Nephron (organoid): ENCODE measurements at regions not wholly inside any gene's neighbourhood (a gene's known extent, or its start where the extent isn't known, plus 50 kb on each side); places are given as distances from the start of the nearest gene placed in this dataset.

Source experiments
- H3K27ac Mint-ChIP-seq, 3 experiments: 2 replicates each; pipeline ENCODE4 v1.8.0; 2020; ENCODE audit warnings: mixed read lengths in 3 of 3, mild to moderate bottlenecking in 2 of 3, moderate library complexity in 1 of 3
- H3K27me3 Mint-ChIP-seq: 2 replicates; pipeline ENCODE4 v1.8.0; 2021; ENCODE audit warnings: low read depth, mild to moderate bottlenecking, moderate library complexity, mixed read lengths
- H3K36me3 Mint-ChIP-seq: 2 replicates; pipeline ENCODE4 v1.8.0; 2020; ENCODE audit warnings: low read depth, mixed read lengths
- H3K4me1 Mint-ChIP-seq: 2 replicates; pipeline ENCODE4 v1.8.0; 2020; ENCODE audit warnings: mixed read lengths
- H3K4me3 Mint-ChIP-seq, 3 experiments: 2 replicates each; pipeline ENCODE4 v1.8.0; 2020; ENCODE audit warnings: mild to moderate bottlenecking in 3 of 3, mixed read lengths in 3 of 3, moderate library complexity in 2 of 3
- H3K9me3 Mint-ChIP-seq: 2 replicates; pipeline ENCODE4 v1.8.0; 2020; ENCODE audit warnings: mixed read lengths
- CTCF ChIP-seq, 3 experiments: fragments of 200-600 bp; sonication (generic); IDR thresholded peaks; one replicate each; pipeline ENCODE4 v1.5.0; 2021; ENCODE audit warnings: antibody characterized with exemption in 3 of 3; ENCODE audit not compliant: unreplicated experiment in 3 of 3

- H3K27ac Mint-ChIP-seq = no peak overlapping the region
- no peaks in the 10 kb centered on the region for H3K36me3 Mint-ChIP-seq
- TF ChIP-seq CTCF (IDR thresholded peaks at IDR 0.05; ENCODE audit: unreplicated experiment in 3 of 3) = no peak
- peaks cover 17% of the 10 kb centered on the region for H3K27me3 Mint-ChIP-seq
- H3K9me3 Mint-ChIP-seq = peaks cover 35% of the 10 kb centered on the region
- H3K4me1 Mint-ChIP-seq = no peaks in the 10 kb centered on the region
- H3K4me3 Mint-ChIP-seq = no peak overlapping the region
These were observed 133.1 kb downstream of the CDH26 start for GRCh38 chr20:60091305-60091704.

GRCh38 chr20:60091861-60092260 lies 133.6 kb downstream of the CDH26 start:
- Mint-ChIP-seq H3K4me3 (no peak overlapping the region), H3K36me3 (no peaks in the 10 kb centered on the region), H3K27ac (no peak overlapping the region), H3K4me1 (no peaks in the 10 kb centered on the region), H3K27me3 (peaks cover 21% of the 10 kb centered on the region), H3K9me3 (peaks cover 35% of the 10 kb centered on the region)
- no peak for TF ChIP-seq CTCF (IDR thresholded peaks at IDR 0.05; ENCODE audit: unreplicated experiment in 3 of 3)

GRCh38 chr20:60092729-60093128 lies 134.5 kb downstream of the CDH26 start:
- H3K4me3 Mint-ChIP-seq = no peak overlapping the region
- H3K36me3 Mint-ChIP-seq = no peaks in the 10 kb centered on the region
- peaks cover 21% of the 10 kb centered on the region for H3K27me3 Mint-ChIP-seq
- no peak overlapping the region for H3K27ac Mint-ChIP-seq
- H3K4me1 Mint-ChIP-seq = no peaks in the 10 kb centered on the region
- TF ChIP-seq CTCF (IDR thresholded peaks at IDR 0.05; ENCODE audit: unreplicated experiment in 3 of 3) = no peak
- H3K9me3 Mint-ChIP-seq = peaks cover 36% of the 10 kb centered on the region

- Mint-ChIP-seq H3K4me3 (no peak overlapping the region), H3K9me3 (peaks cover 46% of the 10 kb centered on the region), H3K4me1 (no peaks in the 10 kb centered on the region), H3K27ac (no peak overlapping the region), H3K36me3 (no peaks in the 10 kb centered on the region), H3K27me3 (peaks cover 22% of the 10 kb centered on the region)
- TF ChIP-seq CTCF (IDR thresholded peaks at IDR 0.05; ENCODE audit: unreplicated experiment in 3 of 3) = no peak
These were observed 137.2 kb downstream of the CDH26 start for GRCh38 chr20:60095456-60095855.

- Mint-ChIP-seq H3K36me3 (no peaks in the 10 kb centered on the region), H3K4me1 (no peaks in the 10 kb centered on the region), H3K27me3 (peaks cover 24% of the 10 kb centered on the region), H3K4me3 (no peak overlapping the region), H3K9me3 (peaks cover 44% of the 10 kb centered on the region), H3K27ac (no peak overlapping the region)
- no peak for TF ChIP-seq CTCF (IDR thresholded peaks at IDR 0.05; ENCODE audit: unreplicated experiment in 3 of 3)
These were observed 137.9 kb downstream of the CDH26 start for GRCh38 chr20:60096166-60096565.

- Mint-ChIP-seq H3K4me1 (no peaks in the 10 kb centered on the region), H3K36me3 (no peaks in the 10 kb centered on the region), H3K27me3 (peaks cover 21% of the 10 kb centered on the region), H3K4me3 (no peak overlapping the region), H3K27ac (no peak overlapping the region), H3K9me3 (peaks cover 33% of the 10 kb centered on the region)
- no peak for TF ChIP-seq CTCF (IDR thresholded peaks at IDR 0.05; ENCODE audit: unreplicated experiment in 3 of 3)
These were observed 139.1 kb downstream of the CDH26 start for GRCh38 chr20:60097285-60097684.
